K562 (cell line): ENCODE measurements at regions not wholly inside any gene's neighbourhood (a gene's known extent, or its start where the extent isn't known, plus 50 kb on each side); places are given as distances from the start of the nearest gene placed in this dataset.

ENCODE experiments used
- ATAC-seq: fragments of 200-7000 bp; cut with Tn5 transposase; 3 replicates; pipeline ENCODE4 v1.9.1; 2020; ENCODE audit warnings: moderate library complexity
- BruUV-seq: library from RNA; stranded (reverse); fragments of 400-500 nt; replicated peaks from 2 replicates; lab custom pipeline; 2021; lab: Mats Ljungman, UMichigan
- CTCF ChIA-PET: fragments of 300-600 bp; formaldehyde crosslinking; extraction: SDS; loops from one replicate; lab custom pipeline; 2021; ENCODE audit warnings: low intra/inter-chr PET ratio; lab: Yijun Ruan, JAX
- POLR2A ChIA-PET: fragments of 300-600, 350-650 bp; sonication (Branson Sonifier 250); formaldehyde crosslinking; extraction: SDS; loops from one replicate; lab custom pipeline; 2021; ENCODE audit warnings: antibody characterized with exemption, inconsistent platforms; lab: Yijun Ruan, JAX
- DNase-seq, 4 experiments: peaks; one replicate each; pipeline versions ENCODE4 v3.0.0 to v3.0.0-alpha.2; 2011 to 2018; ENCODE audit warnings: low spot score in 3 of 4, mixed read lengths in 3 of 4; ENCODE audit errors: extremely low read depth in 1 of 4
- FAIRE-seq: peaks from 2 replicates; lab custom pipeline; 2011; peaks lifted over from hg19 to GRCh38; lab: Jason Lieb, UNC
- H2AFZ ChIP-seq: 2 replicates; pipeline ENCODE4 v1.6.0; 2011; ENCODE audit warnings: low read depth, low read length, control low read depth, inconsistent platforms
- H3K27ac ChIP-seq: fragments of 200-600 bp; 3 replicates; pipeline ENCODE4 v1.8.0; 2011; ENCODE audit warnings: low read depth, mild to moderate bottlenecking, control low read depth, inconsistent platforms, low read length, moderate library complexity, mixed read lengths; ENCODE audit errors: extremely low read depth
- H3K27me3 ChIP-seq, 2 experiments: fragments of 300-600 bp in 1 of 2; 2 replicates in 1 of 2; 3 replicates in 1 of 2; pipeline versions ENCODE4 v1.6.0 to v1.8.0; 2011; ENCODE audit warnings: inconsistent platforms in 2 of 2, low read length in 2 of 2, mild to moderate bottlenecking in 1 of 2, mixed read lengths in 1 of 2, moderate library complexity in 1 of 2; ENCODE audit not compliant: control insufficient read depth in 2 of 2, insufficient read depth in 2 of 2
- H3K36me3 ChIP-seq: fragments of 300-600 bp; 3 replicates; pipeline ENCODE4 v1.8.0; 2011; ENCODE audit warnings: mild to moderate bottlenecking, low read length, inconsistent platforms; ENCODE audit not compliant: control insufficient read depth, insufficient read depth
- H3K4me1 ChIP-seq, 2 experiments: fragments of 200-600 bp in 1 of 2; replicated peaks in 1 of 2; 2 replicates in 1 of 2; 3 replicates in 1 of 2; pipeline versions ENCODE4 v1.5.1 to v1.8.0; 2011; ENCODE audit warnings: inconsistent platforms in 2 of 2, low read length in 2 of 2, mild to moderate bottlenecking in 1 of 2, mixed read lengths in 1 of 2, moderate library complexity in 1 of 2; ENCODE audit not compliant: control insufficient read depth in 2 of 2, insufficient read depth in 2 of 2
- H3K4me2 ChIP-seq: 2 replicates; pipeline ENCODE4 v1.6.1; 2011; ENCODE audit warnings: low read length, control low read depth, inconsistent platforms, mixed read lengths; ENCODE audit not compliant: insufficient read depth
- H3K4me3 ChIP-seq: fragments of 200-600 bp; sonication (generic), shearing (Covaris generic); 2 replicates; pipeline ENCODE4 v1.5.1; 2016; ENCODE audit warnings: control low read depth, inconsistent platforms
- H3K79me2 ChIP-seq: fragments of 200-600 bp; 3 replicates; pipeline ENCODE4 v1.8.0; 2011; ENCODE audit warnings: low read length, inconsistent platforms; ENCODE audit not compliant: control insufficient read depth, insufficient read depth
- H3K9ac ChIP-seq, 2 experiments: 2 replicates each; pipeline versions ENCODE4 v1.6.0 to v1.6.1; 2011; ENCODE audit warnings: low read depth in 2 of 2, low read length in 2 of 2, control low read depth in 1 of 2, inconsistent platforms in 1 of 2, mild to moderate bottlenecking in 1 of 2, mixed read lengths in 1 of 2; ENCODE audit not compliant: insufficient read depth in 1 of 2
- H3K9me1 ChIP-seq: one replicate; pipeline ENCODE4 v1.6.0; 2011; ENCODE audit warnings: inconsistent platforms, mild to moderate bottlenecking, low read length, moderate library complexity; ENCODE audit not compliant: control insufficient read depth, insufficient read depth
- H3K9me3 ChIP-seq: replicated peaks from 2 replicates; pipeline ENCODE4 v1.5.1; 2011; ENCODE audit warnings: low read depth, low read length, inconsistent platforms; ENCODE audit not compliant: control insufficient read depth, insufficient read depth
- H4K20me1 ChIP-seq: replicated peaks from 2 replicates; pipeline ENCODE4 v1.6.1; 2011; ENCODE audit warnings: low read length, inconsistent platforms, mixed read lengths; ENCODE audit not compliant: control insufficient read depth, insufficient read depth
- CBX3 ChIP-seq, 2 experiments: IDR thresholded peaks; 1 replicate in 1 of 2; 2 replicates in 1 of 2; pipeline ENCODE4 v1.6.1; 2012; ENCODE audit warnings: inconsistent platforms in 2 of 2, low read length in 2 of 2, borderline replicate concordance in 1 of 2, control low read depth in 1 of 2
- CBX5 ChIP-seq: IDR thresholded peaks from 2 replicates; pipeline ENCODE4 v1.6.1; 2014; ENCODE audit warnings: low read depth, borderline replicate concordance
- DIDO1 ChIP-seq: fragments of 450-650 bp; IDR thresholded peaks from 2 replicates; pipeline ENCODE4 v1.6.1; 2016; ENCODE audit warnings: low read depth, missing biosample characterization, missing genetic modification characterization
- E2F6 ChIP-seq, 2 experiments: IDR thresholded peaks; 2 replicates each; pipeline ENCODE4 v1.6.1; 2011; ENCODE audit warnings: borderline replicate concordance in 1 of 2, control low read depth in 1 of 2, low read depth in 1 of 2, low read length in 1 of 2, mild to moderate bottlenecking in 1 of 2, mixed read lengths in 1 of 2, moderate library complexity in 1 of 2; ENCODE audit not compliant: insufficient read depth in 1 of 2, insufficient read length in 1 of 2, poor library complexity in 1 of 2, severe bottlenecking in 1 of 2; ENCODE audit errors: extremely low read depth in 1 of 2
- FOS ChIP-seq: IDR thresholded peaks from 3 replicates; pipeline ENCODE4 v1.6.1; 2011; ENCODE audit not compliant: insufficient read length; ENCODE audit errors: extremely low read depth
- GTF3C2 ChIP-seq: IDR thresholded peaks from 3 replicates; pipeline ENCODE4 v1.6.1; 2011; ENCODE audit warnings: borderline replicate concordance, mild to moderate bottlenecking, moderate library complexity; ENCODE audit not compliant: insufficient read length; ENCODE audit errors: extremely low read depth
- KAT7 ChIP-seq: sonication (generic); formaldehyde crosslinking; IDR thresholded peaks from 2 replicates; pipeline ENCODE4 v1.8.0; 2022; ENCODE audit warnings: missing genetic modification reagents, mild to moderate bottlenecking, borderline replicate concordance
- L3MBTL2 ChIP-seq: fragments of 450-650 bp; IDR thresholded peaks from 2 replicates; pipeline ENCODE4 v1.6.1; 2016; ENCODE audit warnings: mild to moderate bottlenecking, moderate library complexity
- MBD2 ChIP-seq: sonication (generic); IDR thresholded peaks from 2 replicates; pipeline ENCODE4 v1.6.1; 2016; ENCODE audit warnings: low read depth, borderline replicate concordance
- NFRKB ChIP-seq: fragments of 450-650 bp; IDR thresholded peaks from 2 replicates; pipeline ENCODE4 v1.6.1; 2016; ENCODE audit warnings: low read depth
- NUFIP1 ChIP-seq: fragments of 450-650 bp; IDR thresholded peaks from 2 replicates; pipeline ENCODE4 v1.6.1; 2018; ENCODE audit not compliant: partially characterized antibody
- PHB2 ChIP-seq: fragments of 450-650 bp; IDR thresholded peaks from 2 replicates; pipeline ENCODE4 v1.6.1; 2017; ENCODE audit warnings: low read depth
- PRPF4 ChIP-seq: fragments of 200-400 bp; formaldehyde crosslinking; IDR thresholded peaks from one replicate; pipeline ENCODE4 v1.6.1; 2017; ENCODE audit warnings: low read length, low read depth, mild to moderate bottlenecking; ENCODE audit not compliant: insufficient read depth, poor library complexity, severe bottlenecking
- PTRF ChIP-seq: fragments of 450-650 bp; IDR thresholded peaks from 2 replicates; pipeline ENCODE4 v1.6.1; 2016; ENCODE audit warnings: mild to moderate bottlenecking, missing genetic modification characterization, missing compliant biosample characterization
- RBM17 ChIP-seq: fragments of 200-400 bp; formaldehyde crosslinking; IDR thresholded peaks from 2 replicates; pipeline ENCODE4 v1.6.1; 2017; ENCODE audit warnings: low read depth, mild to moderate bottlenecking, low read length, borderline replicate concordance
- XRCC3 ChIP-seq: fragments of 450-650 bp; IDR thresholded peaks from 2 replicates; pipeline ENCODE4 v1.6.1; 2017; ENCODE audit warnings: mild to moderate bottlenecking, moderate library complexity
- WGBS: fragments of 100-300 bp; shearing (Covaris generic); methylation state at CpG from one replicate; pipeline ENCODE4 v1.1.6; 2016; ENCODE audit warnings: low coverage, mixed read lengths; ENCODE audit not compliant: insufficient coverage; ENCODE audit errors: missing lambda C conversion rate; 5-methylcytosine and 5-hydroxymethylcytosine counted together
- in situ Hi-C: fragments of 300-500 bp; cut with MboI; formaldehyde crosslinking; loops from 4 replicates; pipeline ENCODE4 v1.15.0; 2018; ENCODE audit warnings: inconsistent platforms, mixed read lengths
- intact Hi-C: fragments of 100-400 bp; cut with micrococcal nuclease; formaldehyde crosslinking; loops from 2 replicates; pipeline ENCODE4 v1.14.2; 2022
- TF ChIP-seq, protein P1 (sequence below): sonication (generic); formaldehyde crosslinking; IDR thresholded peaks from 2 replicates; pipeline ENCODE4 v1.8.0; 2022; ENCODE audit warnings: missing genetic modification reagents, mild to moderate bottlenecking, borderline replicate concordance
- TF ChIP-seq, protein P2 (sequence below), 2 experiments: fragments of 450-650 bp in 1 of 2; sonication (generic) in 1 of 2; formaldehyde crosslinking; conservative IDR thresholded peaks; 2 replicates each; pipeline versions ENCODE4 v1.4.0 to v1.8.1; 2020 to 2022; ENCODE audit warnings: mild to moderate bottlenecking in 1 of 2, missing genetic modification reagents in 1 of 2

DNA sequence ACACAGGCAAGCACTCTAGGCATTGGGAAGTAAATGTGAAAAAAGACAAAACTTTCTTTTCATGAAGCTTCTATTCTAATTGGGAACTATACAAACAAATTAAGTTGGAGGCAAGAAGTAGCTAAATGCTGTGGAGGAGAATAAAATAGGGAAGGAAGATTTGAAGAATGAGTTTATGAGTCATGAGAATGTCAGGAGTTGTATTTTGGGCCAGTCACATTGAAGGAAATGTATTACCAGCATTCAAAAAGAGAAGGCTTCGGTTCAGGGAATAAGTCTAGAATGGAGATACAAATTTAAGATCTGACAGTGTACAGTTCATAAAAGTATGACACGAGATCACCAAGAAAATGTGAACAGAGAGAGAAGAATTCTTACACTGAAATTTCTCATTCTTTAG lies 666.5 kb downstream of the ADCYAP1 start:
- no peaks in the 10 kb centered on the region for H3K27me3 ChIP-seq
- intact Hi-C loops (loop anchor here (10.0 kb wide), 1 partner anchor 974 kb away; no protein-coding TSS in a partner anchor), in situ Hi-C loops (no loop called here)
- H3K9ac ChIP-seq, result no peak overlapping the region
- POLR2A ChIA-PET, result no interaction called here
- no peak overlapping the region for H3K4me3 ChIP-seq
- BruUV-seq, result no TSS peak
- FAIRE-seq, result no peak
- DNase-seq, result no peak
- no peak overlapping the region for H3K4me2 ChIP-seq
- no peaks in the 10 kb centered on the region for H4K20me1 ChIP-seq
- no peak overlapping the region for H2AFZ ChIP-seq
- H3K4me1 ChIP-seq, result no peaks in the 10 kb centered on the region
- CTCF ChIA-PET, result no interaction called here
- no peak for TF ChIP-seq MBD2
- no peak for TF ChIP-seq XRCC3
- TF ChIP-seq KAT7, result no peak
- TF ChIP-seq NUFIP1, result no peak
- no peak for TF ChIP-seq CBX5
- no peak for TF ChIP-seq RBM17
- no peak for TF ChIP-seq PHB2
- no peak for TF ChIP-seq PTRF (tag)
- TF ChIP-seq, protein P1, sequence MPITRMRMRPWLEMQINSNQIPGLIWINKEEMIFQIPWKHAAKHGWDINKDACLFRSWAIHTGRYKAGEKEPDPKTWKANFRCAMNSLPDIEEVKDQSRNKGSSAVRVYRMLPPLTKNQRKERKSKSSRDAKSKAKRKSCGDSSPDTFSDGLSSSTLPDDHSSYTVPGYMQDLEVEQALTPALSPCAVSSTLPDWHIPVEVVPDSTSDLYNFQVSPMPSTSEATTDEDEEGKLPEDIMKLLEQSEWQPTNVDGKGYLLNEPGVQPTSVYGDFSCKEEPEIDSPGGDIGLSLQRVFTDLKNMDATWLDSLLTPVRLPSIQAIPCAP (CRISPR knock-in tag), result no peak
- no peak for TF ChIP-seq GTF3C2
- TF ChIP-seq, protein P2, sequence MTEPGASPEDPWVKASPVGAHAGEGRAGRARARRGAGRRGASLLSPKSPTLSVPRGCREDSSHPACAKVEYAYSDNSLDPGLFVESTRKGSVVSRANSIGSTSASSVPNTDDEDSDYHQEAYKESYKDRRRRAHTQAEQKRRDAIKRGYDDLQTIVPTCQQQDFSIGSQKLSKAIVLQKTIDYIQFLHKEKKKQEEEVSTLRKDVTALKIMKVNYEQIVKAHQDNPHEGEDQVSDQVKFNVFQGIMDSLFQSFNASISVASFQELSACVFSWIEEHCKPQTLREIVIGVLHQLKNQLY (CRISPR knock-in tag; conservative IDR thresholded peaks at IDR 0.05), result no peak
- no peak for TF ChIP-seq CBX3 (IDR thresholded peaks at IDR 0.05; ENCODE audit: borderline replicate concordance in 1 of 2, low read length in 2 of 2)
- no peak for TF ChIP-seq E2F6 (IDR thresholded peaks at IDR 0.05; ENCODE audit: borderline replicate concordance in 1 of 2, extremely low read depth in 1 of 2, insufficient read depth in 1 of 2, insufficient read length in 1 of 2, low read depth in 1 of 2, low read length in 1 of 2, poor library complexity in 1 of 2, severe bottlenecking in 1 of 2)
- TF ChIP-seq PRPF4, result no peak
- no peak for TF ChIP-seq NFRKB
- no peak for TF ChIP-seq L3MBTL2
- TF ChIP-seq DIDO1 (tag), result no peak
- TF ChIP-seq FOS, result no peak
- no peak for ATAC-seq
- WGBS, result 27% methylated on average over 2 of the region's 2 CpGs
- H3K79me2 ChIP-seq, result no peaks in the 10 kb centered on the region
- no peaks in the 10 kb centered on the region for H3K36me3 ChIP-seq
- no peak overlapping the region for H3K27ac ChIP-seq
- H3K9me3 ChIP-seq, result no peaks in the 10 kb centered on the region
- H3K9me1 ChIP-seq, result no peaks in the 10 kb centered on the region
